ENCODE measurements at regions not wholly inside any gene's neighbourhood (a gene's known extent, or its start where the extent isn't known, plus 50 kb on each side); places are given as distances from the start of the nearest gene placed in this dataset.
"Not testable (repeated sequence)": the region's sequence is repeated elsewhere in the genome, so short reads cannot be mapped to it uniquely, and the experiment has no call there.

GRCh38 chr11:49442669-49443068 lies 234.3 kb upstream of the FOLH1 start:
- DNase-seq (ENCODE audit: extremely low read depth in 1 of 11, low read depth in 9 of 11, low spot score in 4 of 11): no peak

- not testable (repeated sequence) for DNase-seq (ENCODE audit: extremely low read depth in 1 of 11, low read depth in 9 of 11, low spot score in 4 of 11)
Measured at GRCh38 chr11:49439901-49440300, 231.5 kb upstream of the FOLH1 start.

- not testable (repeated sequence) for DNase-seq (ENCODE audit: extremely low read depth in 1 of 11, low read depth in 9 of 11, low spot score in 4 of 11)
Measured at GRCh38 chr11:49434308-49434707, 225.9 kb upstream of the FOLH1 start.

- DNase-seq (ENCODE audit: extremely low read depth in 1 of 11, low read depth in 9 of 11, low spot score in 4 of 11): no peak
Measured at GRCh38 chr11:49432242-49432848, 223.9 kb upstream of the FOLH1 start.

GRCh38 chr11:49424136-49424535 lies 215.7 kb upstream of the FOLH1 start:
- DNase-seq (ENCODE audit: extremely low read depth in 1 of 11, low read depth in 9 of 11, low spot score in 4 of 11): no peak

- not testable (repeated sequence) for DNase-seq (ENCODE audit: extremely low read depth in 1 of 11, low read depth in 9 of 11, low spot score in 4 of 11)
Measured at GRCh38 chr11:49418877-49419276, 210.5 kb upstream of the FOLH1 start.

- DNase-seq (ENCODE audit: extremely low read depth in 1 of 11, low read depth in 9 of 11, low spot score in 4 of 11): no peak
Measured at GRCh38 chr11:49405743-49406142, 197.3 kb upstream of the FOLH1 start.

GRCh38 chr11:49395789-49396188 lies 187.4 kb upstream of the FOLH1 start:
- DNase-seq (ENCODE audit: extremely low read depth in 1 of 11, low read depth in 9 of 11, low spot score in 4 of 11): not testable (repeated sequence)

GRCh38 chr11:49390362-49390761 lies 182.0 kb upstream of the FOLH1 start:
- not testable (repeated sequence) for DNase-seq (ENCODE audit: extremely low read depth in 1 of 11, low read depth in 9 of 11, low spot score in 4 of 11)

- not testable (repeated sequence) for DNase-seq (ENCODE audit: extremely low read depth in 1 of 11, low read depth in 9 of 11, low spot score in 4 of 11)
Measured at GRCh38 chr11:49389149-49389548, 180.7 kb upstream of the FOLH1 start.

- DNase-seq (ENCODE audit: extremely low read depth in 1 of 11, low read depth in 9 of 11, low spot score in 4 of 11): not testable (repeated sequence)
Measured at GRCh38 chr11:49384371-49384770, 176.0 kb upstream of the FOLH1 start.

- DNase-seq (ENCODE audit: extremely low read depth in 1 of 11, low read depth in 9 of 11, low spot score in 4 of 11): no peak
Measured at GRCh38 chr11:49377978-49378377, 169.6 kb upstream of the FOLH1 start.

GRCh38 chr11:49373866-49374265 lies 165.5 kb upstream of the FOLH1 start:
- DNase-seq (ENCODE audit: extremely low read depth in 1 of 11, low read depth in 9 of 11, low spot score in 4 of 11): not testable (repeated sequence)

GRCh38 chr11:49373385-49373784 lies 165.0 kb upstream of the FOLH1 start:
- DNase-seq (ENCODE audit: extremely low read depth in 1 of 11, low read depth in 9 of 11, low spot score in 4 of 11): not testable (repeated sequence)

GRCh38 chr11:49372137-49372536 lies 163.7 kb upstream of the FOLH1 start:
- DNase-seq (ENCODE audit: extremely low read depth in 1 of 11, low read depth in 9 of 11, low spot score in 4 of 11): not testable (repeated sequence)

GRCh38 chr11:49368556-49368955 lies 160.2 kb upstream of the FOLH1 start:
- not testable (repeated sequence) for DNase-seq (ENCODE audit: extremely low read depth in 1 of 11, low read depth in 9 of 11, low spot score in 4 of 11)

- not testable (repeated sequence) for DNase-seq (ENCODE audit: extremely low read depth in 1 of 11, low read depth in 9 of 11, low spot score in 4 of 11)
Measured at GRCh38 chr11:49365375-49365774, 157.0 kb upstream of the FOLH1 start.

- not testable (repeated sequence) for DNase-seq (ENCODE audit: extremely low read depth in 1 of 11, low read depth in 9 of 11, low spot score in 4 of 11)
Measured at GRCh38 chr11:49362994-49363393, 154.6 kb upstream of the FOLH1 start.

- DNase-seq (ENCODE audit: extremely low read depth in 1 of 11, low read depth in 9 of 11, low spot score in 4 of 11): not testable (repeated sequence)
Measured at GRCh38 chr11:49354536-49354935, 146.1 kb upstream of the FOLH1 start.

GRCh38 chr11:49352868-49353267 lies 144.5 kb upstream of the FOLH1 start:
- DNase-seq (ENCODE audit: extremely low read depth in 1 of 11, low read depth in 9 of 11, low spot score in 4 of 11): not testable (repeated sequence)

GRCh38 chr11:49346627-49347026 lies 138.2 kb upstream of the FOLH1 start:
- not testable (repeated sequence) for DNase-seq (ENCODE audit: extremely low read depth in 1 of 11, low read depth in 9 of 11, low spot score in 4 of 11)

Data from renal cortex interstitium (tissue), 11 donors.